ENCODE measurements at regions not wholly inside any gene's neighbourhood (a gene's known extent, or its start where the extent isn't known, plus 50 kb on each side); places are given as distances from the start of the nearest gene placed in this dataset.

DNA sequence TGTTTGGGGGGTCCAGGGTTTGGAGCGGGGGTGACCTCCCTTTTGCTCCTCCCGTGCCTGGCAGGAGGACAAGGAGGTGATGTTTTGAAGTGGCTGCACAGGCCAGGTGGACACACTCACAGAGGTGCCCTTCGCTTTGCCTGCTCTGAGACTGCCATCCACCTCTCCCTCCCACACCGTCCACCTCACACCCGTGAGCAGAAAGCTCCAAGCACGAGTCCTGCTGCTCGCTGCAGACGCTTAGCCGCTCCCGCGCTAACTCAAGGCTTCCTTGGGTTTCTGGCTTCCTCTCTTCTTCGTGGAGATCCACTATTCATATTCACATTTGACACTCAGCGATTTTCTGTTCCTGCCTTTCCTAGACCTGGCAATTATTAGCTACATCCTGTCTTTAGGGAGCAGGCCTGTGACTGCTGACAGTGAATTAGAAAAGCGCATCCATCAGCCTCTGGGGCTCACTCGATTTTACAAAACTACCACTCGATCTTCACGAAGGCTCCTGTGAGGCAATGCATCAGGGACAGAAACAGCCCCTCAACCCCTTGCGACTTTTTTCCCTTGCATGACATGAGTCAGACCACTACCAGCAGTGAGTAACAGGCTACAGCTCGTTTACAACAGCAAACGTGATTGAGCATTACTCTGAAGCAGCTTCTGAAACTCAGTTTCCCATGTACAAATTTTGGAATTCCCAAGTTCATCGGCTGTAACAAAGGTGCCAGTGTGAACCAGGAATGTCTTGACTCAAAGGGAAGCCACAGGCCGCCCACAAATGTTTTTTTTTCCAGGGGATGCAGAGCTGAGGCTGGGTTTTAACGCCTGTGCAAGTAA is 238.7 kb upstream of the SOX11 start:
- TF ChIP-seq ZFX (IDR thresholded peaks at IDR 0.05; ENCODE audit: borderline replicate concordance) (no peak), CTCF (IDR thresholded peaks at IDR 0.05) (no peak)
- no peak overlapping the region for H3K27ac ChIP-seq

DNA sequence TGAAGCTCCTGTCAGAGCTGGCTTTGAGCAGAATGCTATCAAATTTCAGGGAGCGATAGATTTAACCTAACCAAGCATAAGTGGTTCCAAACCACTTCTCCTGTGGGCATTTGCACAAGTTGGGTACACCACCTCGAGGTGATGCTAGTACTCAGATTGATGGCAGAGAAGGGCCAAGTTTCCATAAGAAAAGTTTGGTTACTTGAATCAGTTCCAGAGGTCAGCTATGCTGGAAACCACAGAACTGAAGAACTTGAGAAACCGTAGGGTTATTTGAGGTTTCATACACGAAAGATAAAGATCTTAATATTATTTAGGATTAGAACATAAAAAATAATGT is 238.2 kb upstream of the SOX11 start:
- no peak overlapping the region for H3K27ac ChIP-seq
- TF ChIP-seq ZFX (IDR thresholded peaks at IDR 0.05; ENCODE audit: borderline replicate concordance) (no peak), CTCF (IDR thresholded peaks at IDR 0.05) (no peak)

- no peak overlapping the region for H3K27ac ChIP-seq
- TF ChIP-seq ZFX (IDR thresholded peaks at IDR 0.05; ENCODE audit: borderline replicate concordance) (no peak), CTCF (IDR thresholded peaks at IDR 0.05) (no peak)
Measured at GRCh38 chr2:5459041-5459440, 233.1 kb upstream of the SOX11 start.

GRCh38 chr2:5464657-5465056 is 227.5 kb upstream of the SOX11 start:
- no peak for TF ChIP-seq CTCF (IDR thresholded peaks at IDR 0.05)
- no peak for TF ChIP-seq ZFX (IDR thresholded peaks at IDR 0.05; ENCODE audit: borderline replicate concordance)
- H3K27ac ChIP-seq = no peak overlapping the region

DNA sequence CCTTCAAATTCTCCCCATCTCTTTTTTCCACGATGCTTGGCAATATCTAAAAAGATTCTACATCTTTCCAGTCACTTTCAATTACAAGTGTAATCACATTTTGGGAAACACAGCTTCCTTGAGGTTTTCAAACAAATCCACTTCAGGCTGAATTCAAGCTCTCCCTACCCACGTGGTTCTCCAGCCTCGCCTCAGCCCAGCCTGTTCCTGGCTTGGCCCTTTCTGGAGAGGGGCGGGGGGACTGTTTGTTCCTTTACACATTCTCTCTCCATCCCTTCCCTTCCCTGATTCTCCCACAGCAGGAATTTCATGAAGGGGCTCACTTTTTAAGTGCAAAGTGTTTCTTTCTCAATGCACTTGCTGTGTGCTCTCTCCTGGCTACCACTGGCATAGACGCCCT is 226.3 kb upstream of the SOX11 start:
- no peak overlapping the region for H3K27ac ChIP-seq
- no peak for TF ChIP-seq CTCF (IDR thresholded peaks at IDR 0.05)
- no peak for TF ChIP-seq ZFX (IDR thresholded peaks at IDR 0.05; ENCODE audit: borderline replicate concordance)

- TF ChIP-seq ZFX (IDR thresholded peaks at IDR 0.05; ENCODE audit: borderline replicate concordance) (no peak), CTCF (IDR thresholded peaks at IDR 0.05) (no peak)
- H3K27ac ChIP-seq = no peak overlapping the region
Measured at GRCh38 chr2:5467178-5467905, 224.8 kb upstream of the SOX11 start.

DNA sequence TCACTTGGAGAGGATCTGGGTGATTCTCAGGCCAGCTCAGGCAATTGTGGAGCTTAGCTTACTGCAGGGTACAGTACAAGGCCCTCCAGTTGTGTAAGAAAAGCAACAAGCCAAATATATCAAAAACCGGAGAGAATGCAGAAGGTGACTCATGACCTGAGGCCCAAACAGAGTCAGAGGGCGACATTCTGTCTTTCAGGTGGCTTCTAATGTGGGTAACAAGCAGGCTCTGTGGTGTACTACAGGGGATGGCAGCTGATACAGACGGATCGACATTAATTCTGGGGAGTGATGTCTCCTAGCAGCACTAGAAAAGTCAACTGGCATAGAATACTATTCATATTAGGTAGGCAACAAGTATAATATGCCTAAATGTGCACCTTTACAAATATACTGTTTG is 219.5 kb upstream of the SOX11 start:
- TF ChIP-seq CTCF (IDR thresholded peaks at IDR 0.05) = no peak
- TF ChIP-seq ZFX (IDR thresholded peaks at IDR 0.05; ENCODE audit: borderline replicate concordance) = no peak

More for the DNA sequence above, 219.5 kb upstream of the SOX11 start:
- no peak overlapping the region for H3K27ac ChIP-seq
